Right lobe of liver (tissue), 6 donors: ENCODE measurements at regions not wholly inside any gene's neighbourhood (a gene's known extent, or its start where the extent isn't known, plus 50 kb on each side); places are given as distances from the start of the nearest gene placed in this dataset.

Experiments used
- ATAC-seq, 4 donors: fragments of 200-7000 bp; cut with Tn5 transposase; one replicate each; pipeline ENCODE4 v1.9.1; 2020; ENCODE audit warnings: mild to moderate bottlenecking in 4 of 4, moderate library complexity in 4 of 4
- DNase-seq, 3 donors: peaks; one replicate each; pipeline ENCODE4 v3.0.0-alpha.2; 2020
- H3K27ac ChIP-seq, 3 donors: fragments of 200-600 bp; one replicate each; pipeline ENCODE4 v1.8.0; 2022
- H3K27me3 ChIP-seq, 2 donors: fragments of 200-600 bp; one replicate each; pipeline ENCODE4 v1.8.0; 2022
- H3K36me3 ChIP-seq, 4 donors: fragments of 200-600 bp; sonication (generic) in 1 of 4; one replicate each; pipeline versions ENCODE4 v1.5.1 to v1.8.0; 2017 to 2022; ENCODE audit warnings: control low read depth in 1 of 4
- H3K4me1 ChIP-seq, 4 donors: fragments of 200-600 bp; sonication (generic) in 1 of 4; one replicate each; pipeline versions ENCODE4 v1.5.1 to v1.8.0; 2017 to 2022; ENCODE audit warnings: control low read depth in 1 of 4
- H3K4me3 ChIP-seq, 3 donors: fragments of 200-600 bp; one replicate each; pipeline ENCODE4 v1.8.0; 2022
- H3K9me3 ChIP-seq, 4 donors: fragments of 200-600 bp; sonication (generic) in 1 of 4; one replicate each; pipeline versions ENCODE4 v1.5.1 to v1.8.0; 2017 to 2022; ENCODE audit warnings: control low read depth in 1 of 4
- CTCF ChIP-seq, 4 donors: fragments of 200-600 bp in 3 of 4; fragments of 450-650 bp in 1 of 4; IDR thresholded peaks; one replicate each; pipeline versions ENCODE4 v1.5.1 to v1.8.0; 2016 to 2022; ENCODE audit warnings: antibody characterized with exemption in 4 of 4, mild to moderate bottlenecking in 2 of 4
- POLR2A ChIP-seq: fragments of 450-650 bp; IDR thresholded peaks from one replicate; pipeline ENCODE4 v1.6.1; 2017; ENCODE audit warnings: antibody characterized with exemption, mild to moderate bottlenecking
- WGBS: methylation state at CpG from one replicate; pipeline ENCODE4 v1.1.6; 2018; ENCODE audit warnings: low coverage, low lambda C conversion rate; ENCODE audit not compliant: insufficient coverage; ENCODE audit errors: missing lambda C conversion rate; 5-methylcytosine and 5-hydroxymethylcytosine counted together
- intact Hi-C, 2 donors: fragments of 100-400 bp; cut with DNase I; formaldehyde crosslinking; loops; one replicate each; pipeline versions ENCODE4 v1.11.2 to v1.14.1; 2022
- donor health status: DM: no; HTN: yes; CAD: no.
- donor health status: DM: no; HTN: no; CAD: no.
- donor health status: DM: no; HTN: no; CAD: no.
- donor health status: DM: no; HTN: yes; CAD: no.
- donor health status: DM: no; HTN: yes; CAD: no.

DNA sequence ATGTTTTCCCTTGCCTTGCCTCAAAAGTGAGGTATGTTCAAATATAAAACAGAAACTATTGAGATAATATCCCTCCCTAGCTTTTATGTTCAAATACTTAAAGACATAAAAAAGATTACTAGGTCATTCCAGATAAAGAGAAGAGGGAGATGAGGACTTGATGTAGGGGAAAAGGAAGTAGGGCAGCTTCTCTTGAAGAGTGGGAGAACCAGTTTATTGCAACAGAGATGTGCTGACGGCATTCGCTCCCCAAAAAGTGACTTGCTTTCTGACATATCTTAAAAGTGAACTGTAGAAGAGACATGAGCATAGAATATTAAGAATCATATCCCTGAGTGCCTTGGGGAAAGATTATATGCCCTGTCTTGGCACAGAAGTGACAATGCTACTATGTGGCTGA, 330.2 kb upstream of the NREP start:
- 90% methylated on average over 2 of the region's 2 CpGs for WGBS
- no peak overlapping the region for H3K27ac ChIP-seq
- H3K9me3 ChIP-seq = no peaks in the 10 kb centered on the region
- H3K4me3 ChIP-seq = no peak overlapping the region
- no peaks in the 10 kb centered on the region for H3K27me3 ChIP-seq
- intact Hi-C loops = no loop called here
- TF ChIP-seq POLR2A = no peak
- TF ChIP-seq CTCF (IDR thresholded peaks at IDR 0.05) = no peak
- H3K36me3 ChIP-seq = no peaks in the 10 kb centered on the region
- DNase-seq = no peak
- no peaks in the 10 kb centered on the region for H3K4me1 ChIP-seq
- no peak for ATAC-seq

- intact Hi-C loops = no loop called here
- WGBS = 100% methylated on average over 1 of the region's 1 CpG
- ATAC-seq (no peak), DNase-seq (no peak)
- H3K4me3 ChIP-seq = no peak overlapping the region
- no peaks in the 10 kb centered on the region for H3K4me1 ChIP-seq
- no peak for TF ChIP-seq POLR2A
- TF ChIP-seq CTCF (IDR thresholded peaks at IDR 0.05) = no peak
- no peaks in the 10 kb centered on the region for H3K36me3 ChIP-seq
- H3K27ac ChIP-seq = no peak overlapping the region
- no peaks in the 10 kb centered on the region for H3K27me3 ChIP-seq
- H3K9me3 ChIP-seq = no peaks in the 10 kb centered on the region
Measured at GRCh38 chr5:112086740-112087139, 329.7 kb upstream of the NREP start.

DNA sequence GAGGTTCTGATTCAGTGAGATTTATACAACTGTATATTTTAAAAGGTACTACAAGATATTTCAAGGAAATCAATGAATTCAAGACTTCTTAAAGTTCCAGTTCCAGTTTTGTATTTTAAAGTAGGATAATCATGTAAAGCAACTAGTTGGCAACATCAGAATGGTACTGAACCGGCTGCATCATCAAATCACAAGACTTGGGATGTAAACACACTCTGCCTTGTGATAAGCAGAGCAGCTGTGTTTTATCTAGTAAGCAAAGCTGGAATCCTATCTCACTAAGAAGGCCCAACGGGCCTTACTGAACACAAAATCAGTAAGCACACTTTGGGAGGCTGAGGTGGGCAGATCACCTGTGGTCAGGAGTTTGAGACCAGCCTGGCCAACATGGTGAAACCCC, 327.2 kb upstream of the NREP start:
- no peak overlapping the region for H3K27ac ChIP-seq
- ATAC-seq (no peak), DNase-seq (no peak)
- H3K4me3 ChIP-seq = no peak overlapping the region
- no peaks in the 10 kb centered on the region for H3K4me1 ChIP-seq
- no peaks in the 10 kb centered on the region for H3K36me3 ChIP-seq
- TF ChIP-seq POLR2A (no peak), CTCF (IDR thresholded peaks at IDR 0.05) (no peak)
- H3K9me3 ChIP-seq = no peaks in the 10 kb centered on the region
- 68% methylated on average over 2 of the region's 2 CpGs for whole genome bisulfite sequencing
- H3K27me3 ChIP-seq = no peaks in the 10 kb centered on the region
- intact Hi-C loops = no loop called here

GRCh38 chr5:112083623-112084022, 326.6 kb upstream of the NREP start:
- DNase-seq (no peak), ATAC-seq (no peak)
- Histone ChIP-seq H3K27me3 (no peaks in the 10 kb centered on the region), H3K4me1 (no peaks in the 10 kb centered on the region), H3K27ac (no peak overlapping the region), H3K4me3 (no peak overlapping the region), H3K36me3 (no peaks in the 10 kb centered on the region), H3K9me3 (no peaks in the 10 kb centered on the region)
- TF ChIP-seq CTCF (IDR thresholded peaks at IDR 0.05) (no peak), POLR2A (no peak)
- 80% methylated on average over 4 of the region's 4 CpGs for WGBS
- intact Hi-C loops = no loop called here

- no peak overlapping the region for H3K4me3 ChIP-seq
- H3K27me3 ChIP-seq = no peaks in the 10 kb centered on the region
- H3K36me3 ChIP-seq = no peaks in the 10 kb centered on the region
- no peaks in the 10 kb centered on the region for H3K4me1 ChIP-seq
- TF ChIP-seq POLR2A (no peak), CTCF (IDR thresholded peaks at IDR 0.05) (no peak)
- intact Hi-C loops = no loop called here
- no peaks in the 10 kb centered on the region for H3K9me3 ChIP-seq
- ATAC-seq (no peak), DNase-seq (no peak)
- WGBS = 81% methylated on average over 1 of the region's 1 CpG
- H3K27ac ChIP-seq = no peak overlapping the region
Measured at GRCh38 chr5:112077180-112077579, 320.2 kb upstream of the NREP start.
